ENCODE measurements at regions not wholly inside any gene's neighbourhood (a gene's known extent, or its start where the extent isn't known, plus 50 kb on each side); places are given as distances from the start of the nearest gene placed in this dataset.

DNA sequence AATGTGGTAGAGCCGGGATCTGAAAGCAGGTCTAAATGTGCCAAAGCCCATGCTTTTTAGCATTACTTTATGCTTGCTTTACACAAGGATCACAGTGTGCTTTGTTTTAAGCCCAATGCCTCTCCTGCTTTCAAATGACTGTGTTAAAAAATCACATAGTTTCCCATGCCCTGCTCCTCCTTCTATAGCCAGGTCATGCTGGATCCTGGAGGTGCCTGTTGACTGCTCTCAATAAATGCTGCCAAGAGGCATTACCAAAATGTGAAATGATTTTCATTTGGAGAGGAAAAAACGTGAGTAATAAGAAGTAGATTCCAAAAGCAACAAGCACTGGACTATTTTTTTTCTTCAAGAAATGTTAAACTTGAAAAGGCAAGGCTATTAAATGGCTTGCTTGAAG lies 420.7 kb upstream of the USP24 start:
- no peak for DNase-seq

DNA sequence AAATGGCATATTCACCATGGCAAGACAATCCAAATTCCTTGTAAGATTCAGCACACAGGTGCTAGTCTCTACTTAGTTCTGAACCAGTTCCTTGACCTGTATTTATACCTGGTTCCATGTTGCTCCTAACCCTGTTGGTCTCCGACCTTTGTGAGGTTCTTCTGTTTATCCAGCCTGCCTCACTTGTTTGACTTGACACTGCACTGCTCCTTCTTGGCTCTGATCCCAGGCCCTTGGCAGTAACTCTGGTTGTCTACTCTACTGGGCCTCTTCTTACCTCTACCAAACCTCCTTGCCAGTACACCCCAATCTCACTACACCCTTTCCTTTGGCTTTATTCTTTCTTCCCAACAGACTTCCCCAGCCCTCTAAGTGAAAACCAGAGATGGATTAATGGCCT lies 419.4 kb upstream of the USP24 start:
- DNase-seq: no peak

DNA sequence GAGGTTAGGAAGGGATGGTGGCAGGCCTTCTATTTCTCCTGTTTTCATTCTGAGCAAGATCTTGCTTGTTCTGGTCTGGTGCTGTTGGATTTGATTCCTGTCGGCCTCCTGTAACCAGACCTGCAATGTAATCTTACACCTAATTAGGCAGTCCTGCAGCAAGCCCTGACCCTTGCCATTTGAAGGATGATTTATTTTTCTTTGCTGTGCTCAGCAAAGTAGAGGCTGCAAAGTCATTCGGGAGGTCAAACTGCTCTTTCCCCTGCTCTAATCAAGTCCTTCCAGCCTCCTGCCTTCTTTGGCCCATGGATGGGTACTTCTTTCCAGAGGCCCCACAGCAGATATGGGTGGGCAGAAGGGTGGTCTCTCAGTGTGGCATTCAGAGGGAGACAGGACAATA lies 417.7 kb upstream of the USP24 start:
- no peak for DNase-seq

DNA sequence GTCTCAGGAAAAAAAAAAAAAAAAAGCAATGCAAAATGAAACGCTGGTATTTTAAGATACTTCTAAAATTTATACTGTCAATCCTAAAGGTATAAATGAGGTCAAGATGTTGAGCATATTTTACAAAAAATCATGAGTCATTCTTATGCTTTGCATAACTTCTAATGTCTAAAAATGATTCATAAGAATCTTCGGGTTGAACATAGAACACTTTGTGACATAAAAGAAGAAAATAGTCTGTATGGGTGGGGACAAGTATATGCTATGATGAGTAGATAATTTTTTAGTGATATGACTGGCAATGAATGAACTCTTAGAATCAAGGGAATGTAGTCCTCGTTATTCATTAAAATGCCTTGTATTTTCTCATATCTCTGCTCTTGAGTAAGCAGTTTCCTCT lies 416.9 kb upstream of the USP24 start:
- DNase-seq: no peak

DNA sequence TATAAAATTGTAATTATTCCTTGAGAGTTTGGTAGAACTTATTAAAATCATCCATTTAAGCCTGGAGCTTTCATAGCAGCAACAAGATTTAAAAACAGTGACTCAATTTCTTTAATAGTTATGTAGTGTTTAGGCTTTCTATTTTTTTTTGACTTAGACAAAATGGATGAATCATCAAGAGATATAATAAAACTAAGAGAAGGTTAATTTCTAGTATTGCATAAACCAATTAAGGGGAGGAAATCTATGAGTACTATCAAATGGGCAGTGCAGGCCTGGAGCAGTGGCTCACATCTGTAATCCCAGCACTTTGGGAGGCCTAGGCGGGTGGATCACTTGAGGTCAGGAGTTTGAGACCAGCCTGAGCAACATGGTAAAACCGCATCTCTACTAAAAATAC lies 416.3 kb upstream of the USP24 start:
- no peak for DNase-seq

DNA sequence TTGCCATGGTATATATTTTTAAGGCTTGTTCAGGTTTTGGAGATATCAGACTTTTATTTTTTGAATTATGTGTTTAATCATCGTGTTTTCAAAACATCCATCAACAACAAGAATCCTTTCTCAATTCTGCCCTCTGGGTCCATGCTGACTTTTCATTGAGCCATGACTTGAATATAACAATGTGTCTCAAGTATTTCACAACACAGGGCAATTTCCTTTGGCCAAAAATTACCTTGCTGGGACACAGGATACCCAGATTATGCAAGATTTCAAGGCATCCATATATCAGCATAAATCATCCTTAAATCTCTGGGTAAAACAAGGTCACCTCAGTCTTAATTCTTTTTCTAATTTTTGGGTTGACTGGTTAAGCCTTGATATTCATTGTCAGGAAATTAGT lies 411.2 kb upstream of the USP24 start:
- no peak for DNase-seq

DNA sequence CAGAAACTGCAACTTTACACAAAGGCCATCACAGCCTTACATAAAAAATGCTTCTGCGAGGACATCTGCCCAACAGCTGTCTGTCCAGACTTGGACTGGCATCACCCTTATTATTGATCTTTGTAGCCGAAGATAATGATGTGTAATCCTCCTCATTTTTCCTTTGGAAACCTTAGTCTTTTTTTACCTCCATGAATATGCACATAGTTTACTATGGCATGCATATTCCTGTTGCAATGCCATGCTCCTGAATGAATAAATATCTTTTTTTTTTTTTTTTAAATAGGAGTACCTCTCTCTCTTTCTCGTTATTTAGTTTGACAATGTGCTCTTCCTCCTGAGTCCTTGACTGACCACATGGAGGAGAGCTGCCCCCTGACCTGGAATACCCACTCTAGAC lies 409.6 kb upstream of the USP24 start:
- DNase-seq: no peak

DNA sequence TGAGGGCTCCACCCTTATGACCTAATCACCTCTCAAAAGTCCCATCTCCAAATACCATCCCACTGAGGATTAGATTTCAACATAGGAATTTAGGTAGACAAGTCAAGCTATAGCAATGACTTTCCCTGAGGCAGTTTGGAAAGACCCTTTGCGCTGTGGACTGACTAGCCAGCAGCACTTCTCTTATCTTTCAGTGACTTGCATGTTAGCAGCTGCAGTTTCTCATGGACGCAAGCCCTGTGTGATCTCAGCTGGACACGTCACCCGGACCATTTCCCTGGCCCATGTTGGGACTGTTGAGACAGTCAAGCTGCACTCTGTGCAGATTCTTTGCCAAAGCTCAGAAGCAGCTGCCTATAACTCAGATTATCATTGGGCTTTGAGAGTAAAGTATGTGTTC lies 408.1 kb upstream of the USP24 start:
- DNase-seq: no peak

DNA sequence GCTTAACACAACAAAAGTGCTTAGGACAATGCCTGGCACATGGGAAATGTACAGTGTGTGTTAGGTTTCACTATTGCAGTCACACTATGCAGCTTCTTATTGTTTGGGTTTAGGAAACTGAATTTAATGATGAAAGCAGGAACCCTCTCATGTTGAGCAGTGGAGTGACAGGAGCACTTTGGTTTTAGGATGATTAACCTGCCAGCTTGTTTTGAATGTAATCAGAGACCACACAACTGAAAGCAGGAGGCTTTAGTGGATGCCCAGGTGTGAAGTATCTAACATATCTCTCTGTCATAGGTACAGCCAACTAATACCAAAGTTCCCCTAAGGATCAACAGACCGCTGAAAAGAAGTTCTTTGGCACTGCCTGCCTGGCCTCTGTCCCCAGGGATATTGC lies 406.9 kb upstream of the USP24 start:
- no peak for DNase-seq

DNA sequence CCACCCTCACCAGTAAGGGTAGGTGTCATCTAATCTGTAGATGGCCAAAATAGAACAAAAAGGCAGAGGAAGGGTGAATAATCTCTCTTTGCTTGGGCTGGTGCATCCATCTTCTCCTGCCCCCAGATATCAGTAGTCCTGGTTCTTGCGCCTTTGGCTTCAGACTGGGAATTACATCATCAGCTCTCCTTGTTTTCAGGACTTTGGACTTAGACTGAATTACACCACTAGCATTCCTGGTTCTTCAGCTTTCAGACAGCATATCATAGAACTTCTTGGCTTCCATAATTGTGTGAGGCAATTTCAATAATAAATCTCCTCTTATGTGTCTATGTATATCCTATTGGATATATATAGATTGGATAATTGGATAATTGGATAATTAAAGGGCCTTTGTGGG lies 403.0 kb upstream of the USP24 start:
- no peak for DNase-seq

DNA sequence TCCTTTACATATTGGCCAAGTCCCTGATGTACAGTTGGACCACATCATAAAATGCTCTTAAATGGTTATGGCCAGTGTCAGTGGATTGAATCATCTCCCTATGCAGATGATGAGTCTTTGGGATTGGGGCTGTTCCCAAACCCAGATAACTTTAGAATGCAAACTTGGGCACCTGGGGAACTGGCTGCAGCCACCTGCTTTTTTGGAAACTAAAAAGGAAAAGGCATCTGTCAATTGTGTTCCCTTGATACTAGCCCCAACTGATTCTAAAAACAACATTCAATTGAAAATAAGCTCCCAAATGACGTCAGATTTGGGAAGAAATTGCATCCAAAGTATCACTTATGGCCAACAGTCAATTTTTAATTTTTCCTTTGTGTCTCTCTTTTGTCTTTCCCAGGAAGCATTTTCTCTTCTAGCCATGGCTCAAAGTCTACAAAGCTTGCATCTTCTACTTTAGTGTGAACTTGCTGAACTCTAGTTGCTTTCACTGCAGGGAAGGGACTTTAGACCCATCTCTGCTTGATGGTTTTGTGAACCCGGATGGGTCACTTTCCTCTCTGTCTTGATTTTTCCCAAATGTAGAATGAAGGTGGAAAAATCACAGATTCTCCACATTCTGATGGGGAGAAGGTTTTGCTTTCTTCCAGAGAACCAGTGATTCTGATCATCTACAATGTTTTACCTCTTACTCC lies 402.3 kb upstream of the USP24 start:
- no peak for DNase-seq

DNA sequence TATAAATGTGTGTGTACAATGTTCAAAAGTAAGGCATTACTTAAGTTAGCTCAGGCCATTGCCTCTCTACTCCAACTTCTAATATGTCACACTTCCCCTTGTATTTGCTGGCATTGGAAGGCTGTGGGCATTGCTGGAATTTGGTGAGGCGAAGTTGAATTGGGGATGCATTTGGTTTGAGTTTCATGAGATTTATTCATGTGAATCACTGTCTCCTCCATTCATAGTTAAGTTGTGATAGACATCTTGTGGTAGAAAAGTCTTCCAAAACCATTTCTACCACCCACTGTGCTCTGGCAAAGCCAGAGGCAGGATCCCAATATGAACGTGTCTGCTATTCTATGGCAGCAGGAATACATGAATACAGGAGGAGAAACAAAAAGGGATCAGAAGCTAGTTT lies 397.8 kb upstream of the USP24 start:
- DNase-seq: no peak

DNA sequence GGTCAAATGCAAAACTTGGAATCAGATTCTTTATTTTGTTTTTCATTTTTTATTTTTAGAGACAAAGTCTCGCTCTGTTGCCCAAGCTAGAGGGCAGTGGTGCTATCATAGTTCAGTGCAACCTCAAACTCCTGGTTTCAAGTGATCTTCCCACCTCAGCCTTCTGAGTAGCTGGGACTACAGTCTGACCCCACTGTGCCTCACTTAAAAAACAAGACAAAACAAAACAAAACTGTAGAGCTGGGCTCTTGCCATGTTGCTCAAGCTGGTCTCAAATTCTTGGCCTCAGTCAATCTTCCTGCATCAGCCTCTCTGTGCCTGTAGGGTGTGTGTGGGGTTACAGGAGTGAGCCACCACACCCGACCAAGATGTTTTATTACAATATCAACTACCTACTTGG lies 396.0 kb upstream of the USP24 start:
- no peak for DNase-seq

DNA sequence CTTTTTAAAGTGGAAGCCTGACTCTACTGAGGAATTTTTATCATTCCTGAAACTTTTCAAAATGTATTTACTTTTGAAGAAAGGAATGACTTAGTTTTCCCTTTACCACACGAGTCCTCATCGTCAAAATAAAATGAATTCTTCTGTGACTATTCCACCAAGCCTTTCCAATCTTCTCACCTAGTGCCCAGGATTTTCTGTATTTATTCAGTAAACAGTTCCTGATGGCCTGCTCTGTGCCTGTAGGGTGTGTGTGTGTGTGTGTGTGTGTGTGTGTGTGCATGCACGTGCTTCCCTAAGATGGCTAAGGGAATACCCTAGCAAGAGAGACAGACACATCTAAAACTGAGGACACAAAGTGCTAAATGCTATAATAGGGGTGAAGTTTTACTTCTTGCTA lies 395.0 kb upstream of the USP24 start:
- no peak for DNase-seq

DNA sequence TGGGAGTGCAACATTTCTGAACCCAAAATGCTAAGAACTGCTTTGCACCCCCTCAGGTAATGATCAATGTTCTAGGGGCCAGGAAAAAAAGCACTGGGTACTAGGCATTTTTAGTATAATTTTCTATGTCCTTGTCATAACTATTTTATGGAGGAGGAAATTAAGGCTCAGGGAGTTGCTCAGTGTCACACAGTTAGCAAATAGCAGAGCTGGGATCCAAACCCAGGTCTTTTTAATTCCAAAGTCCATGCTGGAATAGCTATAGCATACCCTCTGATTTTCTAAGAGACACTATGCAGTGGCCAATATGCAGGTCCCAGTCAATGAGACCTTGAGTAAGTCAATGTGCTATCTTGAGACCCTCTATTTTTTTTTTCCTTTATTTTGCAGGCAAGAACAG lies 394.5 kb upstream of the USP24 start:
- DNase-seq: no peak

DNA sequence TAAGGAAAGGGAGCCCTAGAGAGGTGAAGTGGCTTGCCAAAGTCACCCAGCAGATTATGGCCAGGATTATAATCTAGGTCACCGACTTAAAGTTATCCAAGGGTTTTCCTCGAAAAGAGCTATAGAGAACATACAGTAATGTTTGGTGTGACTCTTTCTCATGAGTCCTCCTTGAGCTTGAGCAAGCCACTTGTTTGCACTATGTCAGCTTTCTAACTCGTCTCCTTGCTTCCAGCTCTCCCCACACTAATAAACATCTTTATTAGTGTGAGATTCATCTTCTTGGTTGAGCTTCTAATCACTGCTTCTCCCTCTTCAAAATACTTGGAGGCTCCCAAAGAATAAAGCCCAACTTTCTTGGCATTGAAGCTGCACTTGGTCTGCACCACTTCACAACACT lies 390.0 kb upstream of the USP24 start:
- no peak for DNase-seq

DNA sequence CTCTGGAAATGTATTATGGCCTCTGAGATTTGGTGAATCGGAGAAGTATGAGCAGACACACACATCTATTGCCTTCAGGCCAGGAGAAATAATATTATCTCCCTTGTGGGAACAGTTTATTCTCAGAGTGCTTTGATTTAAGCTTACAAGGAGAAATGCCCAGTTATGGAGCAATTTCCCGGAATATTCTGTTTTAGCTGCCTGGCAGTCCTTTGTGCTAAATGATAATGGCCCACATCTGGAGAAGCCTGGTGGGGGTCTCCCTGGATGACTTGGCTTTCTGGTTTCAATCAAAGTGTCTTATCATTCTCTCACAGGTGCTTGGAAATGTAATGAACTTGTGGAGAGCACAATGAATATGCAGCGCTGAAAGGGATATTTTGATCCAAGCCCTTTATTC lies 389.6 kb upstream of the USP24 start:
- no peak for DNase-seq

DNA sequence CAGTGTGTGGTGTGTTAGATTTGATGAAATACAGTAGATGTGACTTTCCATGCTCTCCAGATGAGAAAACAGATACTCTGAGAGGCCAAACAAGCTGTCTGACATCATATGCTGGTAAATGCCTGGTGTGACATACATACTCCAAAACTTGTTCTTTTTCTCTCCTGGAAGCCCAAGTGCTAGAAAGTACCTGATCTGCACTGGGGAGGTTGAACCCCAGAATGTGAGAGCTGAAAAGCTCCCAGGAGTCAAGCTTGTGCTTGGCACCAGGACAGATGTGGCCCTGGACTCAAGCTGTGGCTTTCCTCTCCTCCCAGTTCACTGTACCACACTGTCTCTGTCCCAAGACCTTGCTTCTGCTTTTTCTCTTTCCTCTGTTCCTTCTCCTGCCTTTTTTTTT lies 389.0 kb upstream of the USP24 start:
- DNase-seq: no peak

DNA sequence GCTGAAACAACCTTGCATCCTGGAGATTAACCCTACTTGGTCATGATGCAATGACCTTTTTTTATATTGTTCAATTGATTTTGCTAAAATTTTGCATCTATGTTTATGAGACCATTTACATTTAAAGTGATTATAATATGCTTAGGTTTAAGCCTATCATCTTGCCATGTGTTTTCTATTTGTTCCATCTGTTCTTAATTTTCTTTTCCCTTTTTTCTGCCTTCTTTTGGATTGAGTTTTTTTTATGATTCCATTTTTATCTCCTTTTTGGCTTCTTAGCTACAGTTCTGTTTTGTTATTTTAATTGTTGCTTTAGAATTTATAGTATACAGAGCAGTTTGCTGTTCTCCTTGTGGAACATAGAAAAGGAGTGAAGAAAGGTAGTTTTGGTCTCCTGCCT lies 385.1 kb upstream of the USP24 start:
- no peak for DNase-seq

DNA sequence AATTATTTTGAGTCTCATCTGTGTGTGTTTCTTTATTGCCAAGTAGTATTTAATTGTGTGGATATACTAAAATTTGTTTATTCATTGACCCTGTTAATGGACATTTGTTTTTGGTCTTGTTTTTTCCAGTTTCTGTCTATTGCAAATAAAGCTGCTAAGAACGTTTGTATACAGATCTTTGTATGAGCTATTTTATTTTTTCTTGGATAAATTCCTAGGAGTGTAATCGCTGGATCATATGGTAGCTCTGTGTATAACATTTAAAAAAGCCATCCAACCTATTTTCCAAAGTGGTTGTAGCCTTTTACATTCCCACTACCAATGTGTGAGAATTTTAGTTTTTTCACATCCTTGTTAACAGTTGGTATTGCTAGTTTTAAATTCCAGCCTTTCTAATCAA lies 382.7 kb upstream of the USP24 start:
- DNase-seq: no peak

DNA sequence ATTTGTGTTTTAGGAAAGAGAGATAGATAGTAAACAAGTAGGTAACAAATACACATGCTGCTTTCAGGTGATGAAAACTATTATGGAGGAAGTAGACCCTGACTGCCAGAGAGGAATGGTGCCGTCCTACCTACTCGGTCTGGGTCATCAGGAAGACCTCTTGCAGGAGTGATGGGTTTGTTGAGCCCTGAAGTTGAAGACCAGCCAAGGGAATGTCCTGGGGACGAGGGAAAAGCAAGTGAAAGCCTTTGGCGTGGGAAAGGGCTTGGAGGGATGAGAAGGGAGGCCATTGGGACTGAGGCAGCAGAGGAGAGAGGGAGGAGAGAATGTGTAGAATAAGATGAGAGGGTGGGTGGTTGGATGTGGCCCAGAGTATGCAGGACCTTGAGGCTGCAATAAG lies 379.5 kb upstream of the USP24 start:
- DNase-seq: no peak

DNA sequence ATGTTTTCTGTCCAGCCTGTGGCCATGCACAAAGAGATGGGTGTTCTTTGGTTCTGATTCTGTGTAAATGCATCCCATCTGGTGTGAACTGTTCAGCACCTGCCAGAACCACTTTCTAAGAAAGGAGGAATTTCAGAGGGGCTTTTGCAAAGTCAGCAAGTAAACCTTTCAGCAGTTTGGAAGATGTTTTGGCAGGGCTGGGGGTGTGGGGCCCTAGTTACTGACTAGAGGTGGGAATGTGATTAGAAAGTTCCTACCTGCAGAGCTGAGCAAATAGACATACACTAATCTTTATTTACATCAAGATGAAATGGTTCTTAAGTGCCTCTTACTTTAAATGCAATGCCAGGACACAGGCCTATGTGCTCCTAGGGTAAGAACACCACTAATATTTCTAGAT lies 378.1 kb upstream of the USP24 start:
- DNase-seq: no peak

DNA sequence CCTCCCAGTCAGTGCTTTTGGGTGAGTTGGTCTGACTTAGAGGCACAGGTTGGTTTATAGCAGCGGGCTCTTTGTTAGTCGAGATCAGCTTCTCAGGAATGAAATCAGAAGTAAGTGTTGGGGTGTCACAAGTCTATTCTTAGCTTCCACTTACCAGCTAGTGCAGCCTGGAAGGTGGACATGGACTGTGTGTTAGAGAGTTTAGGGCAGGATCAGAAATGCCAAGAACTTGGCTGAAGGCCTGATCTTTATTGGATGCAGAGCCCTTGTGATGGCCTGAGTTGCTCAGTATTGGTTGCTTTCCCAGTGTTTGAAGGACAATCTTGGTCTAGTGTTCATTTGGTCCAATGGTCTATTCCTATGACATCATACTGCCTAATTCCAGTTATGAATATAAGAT lies 377.0 kb upstream of the USP24 start:
- DNase-seq: no peak

DNA sequence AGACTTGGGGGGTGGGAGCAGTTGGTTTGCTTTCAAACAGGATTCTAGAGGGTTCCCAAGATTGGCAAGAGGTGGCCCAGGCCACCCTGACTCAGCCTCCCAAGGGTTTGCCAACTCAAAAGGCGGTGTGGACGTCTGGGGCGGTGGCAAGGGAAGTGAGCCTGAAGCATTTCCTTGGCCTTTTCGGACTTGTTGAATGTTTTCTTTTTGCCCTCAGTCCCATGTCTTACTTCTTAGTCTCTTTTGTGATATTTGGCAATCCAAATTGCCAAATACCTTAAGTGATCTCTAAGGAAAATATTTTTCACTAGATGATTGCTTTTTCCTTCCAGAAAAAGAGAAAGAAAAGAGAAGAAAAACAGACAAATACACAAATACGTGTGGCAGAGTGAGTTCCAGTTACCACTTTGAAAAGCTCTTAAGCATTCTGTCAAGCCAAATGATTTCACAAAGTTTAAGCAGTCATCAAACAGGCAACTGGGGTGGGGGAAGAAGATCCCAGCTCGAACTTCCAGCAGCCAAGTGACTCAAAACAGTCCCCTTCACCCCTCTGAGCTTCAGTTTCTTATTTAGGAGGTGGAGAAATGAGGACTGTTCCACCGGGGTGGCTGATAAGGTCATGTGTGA lies 374.6 kb upstream of the USP24 start:
- DNase-seq: no peak

DNA sequence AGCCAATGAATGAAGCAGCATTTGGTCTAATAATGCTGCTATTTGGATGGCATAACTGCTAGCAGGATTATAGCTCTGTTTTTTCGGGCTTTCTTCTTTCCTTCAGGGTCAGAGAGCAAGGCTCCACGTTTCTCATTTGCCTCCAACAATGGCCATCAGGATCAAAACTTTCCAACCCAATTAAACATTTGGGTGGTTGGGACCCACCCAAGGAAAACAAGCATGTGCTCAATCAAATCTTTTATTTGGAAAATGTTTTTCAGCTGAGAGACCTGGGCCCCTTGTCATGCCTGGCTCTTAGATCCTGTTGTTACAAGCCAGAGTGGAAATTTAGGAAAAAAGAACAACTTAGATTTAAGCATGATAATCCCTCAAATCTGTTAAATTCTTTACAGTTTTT lies 373.1 kb upstream of the USP24 start:
- no peak for DNase-seq

All from activated CD4-positive, CD25-positive, alpha-beta regulatory T cell (primary cell).